Activated T-helper 9 cell treated with anti-CD3 and anti-CD28 coated beads, Interleukin-2, amount 50 U/mL, for 16 hours (primary cell): ENCODE measurements at regions not wholly inside any gene's neighbourhood (a gene's known extent, or its start where the extent isn't known, plus 50 kb on each side); places are given as distances from the start of the nearest gene placed in this dataset.
"Not testable (repeated sequence)": the region's sequence is repeated elsewhere in the genome, so short reads cannot be mapped to it uniquely, and the experiment has no call there.

Source experiments
- DNase-seq: peaks from one replicate; pipeline ENCODE4 v3.0.0-alpha.2; 2020; ENCODE audit warnings: low read depth

GRCh38 chr15:96144734-96145133 is 185.8 kb upstream of the NR2F2 start:
- no peak for DNase-seq

- DNase-seq = no peak
Observed at GRCh38 chr15:96146726-96147125, 183.8 kb upstream of the NR2F2 start.

- no peak for DNase-seq
Observed at GRCh38 chr15:96147267-96147666, 183.2 kb upstream of the NR2F2 start.

GRCh38 chr15:96150254-96150653 is 180.2 kb upstream of the NR2F2 start:
- no peak for DNase-seq

GRCh38 chr15:96151749-96152148 is 178.8 kb upstream of the NR2F2 start:
- not testable (repeated sequence) for DNase-seq

GRCh38 chr15:96153929-96154328 is 176.6 kb upstream of the NR2F2 start:
- DNase-seq = no peak

GRCh38 chr15:96158938-96159337 is 171.6 kb upstream of the NR2F2 start:
- no peak for DNase-seq

GRCh38 chr15:96160269-96160668 is 170.2 kb upstream of the NR2F2 start:
- no peak for DNase-seq

GRCh38 chr15:96160800-96161199 is 169.7 kb upstream of the NR2F2 start:
- no peak for DNase-seq

- DNase-seq = no peak
Observed at GRCh38 chr15:96162322-96162721, 168.2 kb upstream of the NR2F2 start.

- DNase-seq = no peak
Observed at GRCh38 chr15:96165081-96165480, 165.4 kb upstream of the NR2F2 start.

- DNase-seq = no peak
Observed at GRCh38 chr15:96165775-96166174, 164.7 kb upstream of the NR2F2 start.

- DNase-seq = no peak
Observed at GRCh38 chr15:96166223-96167200, 164.0 kb upstream of the NR2F2 start.

GRCh38 chr15:96170616-96170978 is 159.9 kb upstream of the NR2F2 start:
- DNase-seq = not testable (repeated sequence)

- DNase-seq = no peak
Observed at GRCh38 chr15:96170979-96171739, 159.3 kb upstream of the NR2F2 start.

GRCh38 chr15:96171853-96172296 is 158.6 kb upstream of the NR2F2 start:
- DNase-seq = no peak

- DNase-seq = no peak
Observed at GRCh38 chr15:96172417-96172816, 158.1 kb upstream of the NR2F2 start.

GRCh38 chr15:96176831-96177230 is 153.7 kb upstream of the NR2F2 start:
- no peak for DNase-seq

GRCh38 chr15:96177279-96177678 is 153.2 kb upstream of the NR2F2 start:
- no peak for DNase-seq

- DNase-seq = no peak
Observed at GRCh38 chr15:96180087-96180748, 150.3 kb upstream of the NR2F2 start.

- no peak for DNase-seq
Observed at GRCh38 chr15:96181217-96181616, 149.3 kb upstream of the NR2F2 start.

GRCh38 chr15:96181873-96182301 is 148.6 kb upstream of the NR2F2 start:
- no peak for DNase-seq
